Spinal cord (tissue), 9 donors: ENCODE measurements at regions not wholly inside any gene's neighbourhood (a gene's known extent, or its start where the extent isn't known, plus 50 kb on each side); places are given as distances from the start of the nearest gene placed in this dataset.

ENCODE experiments used
- DNase-seq, 6 donors: peaks; one replicate each; pipeline versions ENCODE4 v3.0.0 to v3.0.0-alpha.2; 2013 to 2015; ENCODE audit warnings: low spot score in 6 of 6, low read depth in 4 of 6
- H3K27ac ChIP-seq: one replicate; pipeline ENCODE4 v1.5.1; 2013; ENCODE audit warnings: low read depth, low read length, control low read depth
- H3K27me3 ChIP-seq: one replicate; pipeline ENCODE4 v1.6.1; 2013; ENCODE audit warnings: low read length; ENCODE audit not compliant: control insufficient read depth, insufficient read depth
- H3K36me3 ChIP-seq: one replicate; pipeline ENCODE4 v1.6.1; 2013; ENCODE audit warnings: low read length; ENCODE audit not compliant: control insufficient read depth, insufficient read depth
- H3K4me1 ChIP-seq: one replicate; pipeline ENCODE4 v1.6.1; 2013; ENCODE audit warnings: low read length; ENCODE audit not compliant: control insufficient read depth, insufficient read depth
- H3K4me3 ChIP-seq: one replicate; pipeline ENCODE4 v1.5.1; 2013; ENCODE audit warnings: low read depth, low read length, control low read depth
- H3K9me3 ChIP-seq: one replicate; pipeline ENCODE4 v1.6.1; 2013; ENCODE audit warnings: low read length; ENCODE audit not compliant: control insufficient read depth, insufficient read depth
- WGBS: methylation state at CpG from one replicate; pipeline ENCODE4 v1.1.5; 2013; ENCODE audit warnings: missing lambda C conversion rate; ENCODE audit not compliant: insufficient coverage; 5-methylcytosine and 5-hydroxymethylcytosine counted together
- donor health status: healthy.

GRCh38 chr2:18848646-18849045, 259.3 kb upstream of the NT5C1B start:
- H3K27ac ChIP-seq, result no peak overlapping the region
- no peak overlapping the region for H3K4me3 ChIP-seq
- H3K9me3 ChIP-seq, result no peaks in the 10 kb centered on the region
- no peaks in the 10 kb centered on the region for H3K4me1 ChIP-seq
- H3K27me3 ChIP-seq, result no peaks in the 10 kb centered on the region
- no peak for DNase-seq
- no peaks in the 10 kb centered on the region for H3K36me3 ChIP-seq

- no peaks in the 10 kb centered on the region for H3K36me3 ChIP-seq
- no peaks in the 10 kb centered on the region for H3K4me1 ChIP-seq
- no peaks in the 10 kb centered on the region for H3K27me3 ChIP-seq
- no peaks in the 10 kb centered on the region for H3K9me3 ChIP-seq
- WGBS, result 100% methylated on average over 1 of the region's 2 CpGs
- no peak overlapping the region for H3K4me3 ChIP-seq
- DNase-seq, result no peak
- H3K27ac ChIP-seq, result no peak overlapping the region
These were observed 256.6 kb upstream of the NT5C1B start for GRCh38 chr2:18845854-18846445.

GRCh38 chr2:18842836-18843235, 253.5 kb upstream of the NT5C1B start:
- Histone ChIP-seq H3K27me3 (no peaks in the 10 kb centered on the region), H3K4me1 (no peaks in the 10 kb centered on the region), H3K27ac (no peak overlapping the region), H3K36me3 (no peaks in the 10 kb centered on the region), H3K9me3 (no peaks in the 10 kb centered on the region), H3K4me3 (no peak overlapping the region)
- WGBS, result 96% methylated on average over 3 of the region's 5 CpGs
- DNase-seq, result no peak

- Histone ChIP-seq H3K27ac (no peak overlapping the region), H3K36me3 (no peaks in the 10 kb centered on the region), H3K4me3 (no peak overlapping the region), H3K4me1 (no peaks in the 10 kb centered on the region), H3K9me3 (no peaks in the 10 kb centered on the region), H3K27me3 (no peaks in the 10 kb centered on the region)
- 85% methylated on average over 2 of the region's 4 CpGs for WGBS
- no peak for DNase-seq
These were observed 252.1 kb upstream of the NT5C1B start for GRCh38 chr2:18841248-18842150.

- 80% methylated on average over 1 of the region's 1 CpG for WGBS
- Histone ChIP-seq H3K4me1 (no peaks in the 10 kb centered on the region), H3K27me3 (no peaks in the 10 kb centered on the region), H3K27ac (no peak overlapping the region), H3K4me3 (no peak overlapping the region), H3K9me3 (no peaks in the 10 kb centered on the region), H3K36me3 (no peaks in the 10 kb centered on the region)
- DNase-seq, result peak in 2 of 6 donors; percentile 13 to 29
These were observed 247.9 kb upstream of the NT5C1B start for GRCh38 chr2:18837240-18837639.

GRCh38 chr2:18836436-18836835, 247.1 kb upstream of the NT5C1B start:
- no peak for DNase-seq
- WGBS, result 60% methylated on average over 1 of the region's 4 CpGs

GRCh38 chr2:18835787-18836186, 246.4 kb upstream of the NT5C1B start:
- Histone ChIP-seq H3K4me1 (no peaks in the 10 kb centered on the region), H3K36me3 (no peaks in the 10 kb centered on the region), H3K27me3 (no peaks in the 10 kb centered on the region), H3K27ac (no peak overlapping the region), H3K9me3 (no peaks in the 10 kb centered on the region), H3K4me3 (no peak overlapping the region)
- no CpG with 5 or more reads among the region's 2 CpGs for WGBS
- no peak for DNase-seq

More at GRCh38 chr2:18836436-18836835, 247.1 kb upstream of the NT5C1B start:
- Histone ChIP-seq H3K27me3 (no peaks in the 10 kb centered on the region), H3K4me1 (no peaks in the 10 kb centered on the region), H3K4me3 (no peak overlapping the region), H3K36me3 (no peaks in the 10 kb centered on the region), H3K9me3 (no peaks in the 10 kb centered on the region), H3K27ac (no peak overlapping the region)

- no peaks in the 10 kb centered on the region for H3K36me3 ChIP-seq
- H3K27ac ChIP-seq, result no peak overlapping the region
- H3K9me3 ChIP-seq, result no peaks in the 10 kb centered on the region
- H3K27me3 ChIP-seq, result no peaks in the 10 kb centered on the region
- H3K4me1 ChIP-seq, result no peaks in the 10 kb centered on the region
- WGBS, result no CpG with 5 or more reads among the region's 1 CpG
- H3K4me3 ChIP-seq, result no peak overlapping the region
- DNase-seq, result peak in 1 of 6 donors; percentile 17
These were observed 245.0 kb upstream of the NT5C1B start for GRCh38 chr2:18834341-18834740.

GRCh38 chr2:18833941-18834340, 244.6 kb upstream of the NT5C1B start:
- no peaks in the 10 kb centered on the region for H3K36me3 ChIP-seq
- H3K27me3 ChIP-seq, result no peaks in the 10 kb centered on the region
- H3K9me3 ChIP-seq, result no peaks in the 10 kb centered on the region
- no peak overlapping the region for H3K27ac ChIP-seq
- no peak overlapping the region for H3K4me3 ChIP-seq
- 94% methylated on average over 2 of the region's 2 CpGs for WGBS
- no peaks in the 10 kb centered on the region for H3K4me1 ChIP-seq
- no peak for DNase-seq
